IgD-negative memory B cell (primary cell): ENCODE measurements at regions not wholly inside any gene's neighbourhood (a gene's known extent, or its start where the extent isn't known, plus 50 kb on each side); places are given as distances from the start of the nearest gene placed in this dataset.
A peak's percentile ranks its signal among the peaks of the same experiment; 100 is the strongest.

Source experiments
- H3K27ac Mint-ChIP-seq, 3 donors: one replicate each; pipeline ENCODE4 v1.8.0; 2020 to 2022; ENCODE audit warnings: mild to moderate bottlenecking in 3 of 3, mixed read lengths in 3 of 3, moderate library complexity in 1 of 3
- H3K27me3 Mint-ChIP-seq: one replicate; pipeline ENCODE4 v1.8.0; 2021; ENCODE audit warnings: mixed read lengths
- H3K36me3 Mint-ChIP-seq: one replicate; pipeline ENCODE4 v1.8.0; 2020; ENCODE audit warnings: mild to moderate bottlenecking, mixed read lengths
- H3K4me1 Mint-ChIP-seq, 3 donors: one replicate each; pipeline ENCODE4 v1.8.0; 2020 to 2022; ENCODE audit warnings: mixed read lengths in 3 of 3, mild to moderate bottlenecking in 1 of 3
- H3K4me3 Mint-ChIP-seq, 4 donors: one replicate each; pipeline ENCODE4 v1.8.0; 2020 to 2022; ENCODE audit warnings: mild to moderate bottlenecking in 4 of 4, mixed read lengths in 4 of 4, moderate library complexity in 3 of 4
- H3K9me3 Mint-ChIP-seq, 3 donors: one replicate each; pipeline ENCODE4 v1.8.0; 2020 to 2021; ENCODE audit warnings: mixed read lengths in 3 of 3, mild to moderate bottlenecking in 1 of 3

- Mint-ChIP-seq H3K9me3 (no peaks in the 10 kb centered on the region), H3K36me3 (no peaks in the 10 kb centered on the region), H3K27me3 (no peaks in the 10 kb centered on the region), H3K27ac (no peak overlapping the region), H3K4me1 (no peaks in the 10 kb centered on the region), H3K4me3 (no peak overlapping the region)
These were observed 292.0 kb upstream of the SLCO3A1 start for GRCh38 chr15:91561371-91562100.

- H3K9me3 Mint-ChIP-seq = no peaks in the 10 kb centered on the region
- H3K36me3 Mint-ChIP-seq = no peaks in the 10 kb centered on the region
- no peaks in the 10 kb centered on the region for H3K4me1 Mint-ChIP-seq
- no peak overlapping the region for H3K27ac Mint-ChIP-seq
- H3K27me3 Mint-ChIP-seq = no peaks in the 10 kb centered on the region
- no peak overlapping the region for H3K4me3 Mint-ChIP-seq
These were observed 290.8 kb upstream of the SLCO3A1 start for GRCh38 chr15:91562698-91563097.

DNA sequence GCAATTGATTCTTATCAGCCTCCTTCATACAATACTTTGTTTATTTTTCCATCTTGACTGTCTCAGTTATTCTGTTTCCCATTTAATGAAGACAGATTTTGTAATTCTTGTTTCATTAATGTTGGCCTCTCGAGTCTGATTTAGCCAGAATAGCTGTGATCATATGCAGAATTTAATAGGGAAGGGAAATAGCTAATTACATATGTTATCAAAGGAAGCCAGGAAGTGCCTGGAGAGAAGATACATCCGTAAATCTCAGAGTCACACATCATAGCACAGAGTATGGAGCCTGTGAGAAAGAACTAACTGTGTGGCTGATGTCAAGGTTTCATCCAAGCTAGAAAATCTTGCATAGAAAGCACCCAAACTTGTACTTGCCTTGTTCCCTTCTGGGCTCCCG lies 288.9 kb upstream of the SLCO3A1 start:
- Mint-ChIP-seq H3K36me3 (no peaks in the 10 kb centered on the region), H3K4me3 (no peak overlapping the region), H3K27me3 (no peaks in the 10 kb centered on the region), H3K9me3 (no peaks in the 10 kb centered on the region), H3K27ac (no peak overlapping the region), H3K4me1 (no peaks in the 10 kb centered on the region)

- no peak overlapping the region for H3K4me3 Mint-ChIP-seq
- H3K4me1 Mint-ChIP-seq = no peaks in the 10 kb centered on the region
- no peaks in the 10 kb centered on the region for H3K27me3 Mint-ChIP-seq
- no peak overlapping the region for H3K27ac Mint-ChIP-seq
- no peaks in the 10 kb centered on the region for H3K9me3 Mint-ChIP-seq
- no peaks in the 10 kb centered on the region for H3K36me3 Mint-ChIP-seq
These were observed 287.4 kb upstream of the SLCO3A1 start for GRCh38 chr15:91566141-91566540.

GRCh38 chr15:91568036-91568435 lies 285.5 kb upstream of the SLCO3A1 start:
- no peak overlapping the region for H3K4me3 Mint-ChIP-seq
- no peaks in the 10 kb centered on the region for H3K36me3 Mint-ChIP-seq
- peaks cover 0 to 5% (median 0%) of the 10 kb centered on the region in 3 donors for H3K9me3 Mint-ChIP-seq
- no peaks in the 10 kb centered on the region for H3K27me3 Mint-ChIP-seq
- H3K4me1 Mint-ChIP-seq = no peaks in the 10 kb centered on the region
- H3K27ac Mint-ChIP-seq = no peak overlapping the region

DNA sequence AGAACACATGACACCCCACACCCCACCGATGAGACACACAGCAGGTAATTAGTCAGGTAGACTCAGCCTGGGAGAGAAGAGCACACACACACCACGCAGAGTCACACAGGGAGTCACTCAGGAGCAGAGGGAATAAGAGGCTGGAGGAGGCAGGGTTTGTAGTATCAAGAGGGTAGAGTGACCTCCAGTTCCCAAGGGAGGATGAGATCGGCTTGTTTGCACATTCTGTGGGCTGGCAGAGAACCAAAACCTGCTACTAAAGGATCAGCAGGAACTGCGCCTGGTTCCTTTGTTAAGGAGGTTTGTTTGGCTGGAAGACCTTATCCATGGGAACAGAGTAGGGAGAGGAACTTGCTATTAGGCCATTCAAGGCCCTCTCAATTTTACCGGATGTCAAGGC lies 281.4 kb upstream of the SLCO3A1 start:
- Mint-ChIP-seq H3K27me3 (peaks cover 6% of the 10 kb centered on the region), H3K36me3 (no peaks in the 10 kb centered on the region), H3K9me3 (peaks cover 0 to 9% (median 4%) of the 10 kb centered on the region in 3 donors), H3K4me1 (no peaks in the 10 kb centered on the region), H3K27ac (peak overlapping the region in 1 of 3 donors; percentile 48), H3K4me3 (no peak overlapping the region)

DNA sequence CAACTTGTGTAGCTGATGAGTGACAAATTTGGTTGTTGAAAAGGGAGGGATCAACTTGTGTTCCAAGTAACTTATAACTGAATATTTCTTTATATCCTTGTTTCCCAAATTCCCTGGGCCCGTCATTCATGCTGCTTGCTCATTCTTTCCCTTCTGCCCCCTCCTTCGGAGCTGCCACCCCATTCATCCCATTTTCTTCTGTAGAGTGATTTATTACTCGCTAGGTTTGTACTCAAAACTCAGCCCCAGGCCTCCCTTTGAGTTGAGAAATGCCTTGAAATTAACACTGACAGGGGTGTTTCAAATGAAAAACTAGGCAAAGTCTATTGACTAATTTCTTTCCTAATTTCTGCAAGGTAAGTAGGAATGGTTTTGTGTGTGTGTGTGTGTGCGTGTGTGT lies 277.4 kb upstream of the SLCO3A1 start:
- peaks cover 0 to 9% (median 4%) of the 10 kb centered on the region in 3 donors for H3K9me3 Mint-ChIP-seq
- no peak overlapping the region for H3K27ac Mint-ChIP-seq
- no peaks in the 10 kb centered on the region for H3K36me3 Mint-ChIP-seq
- H3K4me3 Mint-ChIP-seq = no peak overlapping the region
- H3K4me1 Mint-ChIP-seq = no peaks in the 10 kb centered on the region
- peaks cover 6% of the 10 kb centered on the region for H3K27me3 Mint-ChIP-seq

DNA sequence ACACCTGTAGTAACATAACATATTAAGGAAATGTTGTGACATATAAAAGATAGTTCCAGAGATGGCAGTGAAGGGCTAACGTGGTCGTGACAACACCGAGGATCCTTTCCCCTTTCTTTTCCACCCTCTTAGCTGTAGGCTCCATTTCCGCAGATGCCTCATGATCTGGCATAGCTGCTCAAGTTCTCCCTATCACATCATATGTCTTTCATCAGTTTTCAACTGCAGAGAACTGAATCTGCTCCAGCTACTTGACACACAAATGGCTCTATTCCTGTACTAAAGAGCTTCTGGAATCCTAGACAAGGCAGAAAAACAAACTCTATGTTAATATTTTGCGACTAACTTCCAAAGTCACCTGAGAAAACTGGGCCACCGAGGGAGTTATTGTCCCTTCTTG lies 275.0 kb upstream of the SLCO3A1 start:
- no peak overlapping the region for H3K27ac Mint-ChIP-seq
- H3K4me3 Mint-ChIP-seq = no peak overlapping the region
- H3K9me3 Mint-ChIP-seq = peaks cover 2 to 4% (median 2%) of the 10 kb centered on the region in 3 donors
- peaks cover 7% of the 10 kb centered on the region for H3K27me3 Mint-ChIP-seq
- H3K36me3 Mint-ChIP-seq = no peaks in the 10 kb centered on the region
- no peaks in the 10 kb centered on the region for H3K4me1 Mint-ChIP-seq

GRCh38 chr15:91584895-91585294 lies 268.6 kb upstream of the SLCO3A1 start:
- Mint-ChIP-seq H3K27ac (no peak overlapping the region), H3K27me3 (peaks cover 2% of the 10 kb centered on the region), H3K9me3 (peaks cover 0 to 4% (median 2%) of the 10 kb centered on the region in 3 donors), H3K4me3 (no peak overlapping the region), H3K36me3 (no peaks in the 10 kb centered on the region), H3K4me1 (no peaks in the 10 kb centered on the region)

- Mint-ChIP-seq H3K27ac (no peak overlapping the region), H3K27me3 (peaks cover 2% of the 10 kb centered on the region), H3K9me3 (peaks cover 0 to 6% (median 4%) of the 10 kb centered on the region in 3 donors), H3K4me1 (no peaks in the 10 kb centered on the region), H3K4me3 (no peak overlapping the region), H3K36me3 (no peaks in the 10 kb centered on the region)
These were observed 266.9 kb upstream of the SLCO3A1 start for GRCh38 chr15:91586560-91586959.

- Mint-ChIP-seq H3K36me3 (no peaks in the 10 kb centered on the region), H3K27me3 (no peaks in the 10 kb centered on the region), H3K27ac (no peak overlapping the region), H3K4me3 (no peak overlapping the region), H3K4me1 (no peaks in the 10 kb centered on the region), H3K9me3 (peaks cover 0 to 4% (median 4%) of the 10 kb centered on the region in 3 donors)
These were observed 264.1 kb upstream of the SLCO3A1 start for GRCh38 chr15:91589360-91589759.

DNA sequence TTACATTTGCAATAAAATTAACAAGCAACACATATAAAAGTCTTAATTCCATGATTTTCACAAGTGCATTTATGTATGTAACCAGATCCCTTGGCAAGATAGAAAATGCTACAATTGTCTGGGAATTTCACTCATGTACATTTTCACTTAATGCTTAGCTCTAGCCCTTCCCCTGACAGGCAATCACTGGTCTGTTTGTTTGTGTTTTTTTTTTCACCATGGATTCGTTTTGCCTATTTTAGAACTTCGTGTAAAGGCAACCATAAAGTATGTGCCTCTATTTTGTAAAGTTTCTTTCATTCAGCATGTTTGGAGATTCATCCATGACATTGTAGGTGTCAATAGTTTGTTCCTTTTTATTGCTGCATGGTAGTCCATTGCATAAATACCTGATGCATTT lies 260.9 kb upstream of the SLCO3A1 start:
- H3K4me3 Mint-ChIP-seq = no peak overlapping the region
- no peaks in the 10 kb centered on the region for H3K4me1 Mint-ChIP-seq
- H3K27me3 Mint-ChIP-seq = peaks cover 3% of the 10 kb centered on the region
- H3K9me3 Mint-ChIP-seq = peaks cover 0 to 4% (median 2%) of the 10 kb centered on the region in 3 donors
- H3K27ac Mint-ChIP-seq = no peak overlapping the region
- H3K36me3 Mint-ChIP-seq = no peaks in the 10 kb centered on the region

GRCh38 chr15:91593067-91593466 lies 260.4 kb upstream of the SLCO3A1 start:
- peaks cover under 1 to 4% (median 2%) of the 10 kb centered on the region in 3 donors for H3K9me3 Mint-ChIP-seq
- H3K27me3 Mint-ChIP-seq = peaks cover 5% of the 10 kb centered on the region
- no peaks in the 10 kb centered on the region for H3K4me1 Mint-ChIP-seq
- no peak overlapping the region for H3K4me3 Mint-ChIP-seq
- H3K36me3 Mint-ChIP-seq = no peaks in the 10 kb centered on the region
- H3K27ac Mint-ChIP-seq = no peak overlapping the region

- Mint-ChIP-seq H3K27me3 (peaks cover 5% of the 10 kb centered on the region), H3K4me1 (no peaks in the 10 kb centered on the region), H3K36me3 (no peaks in the 10 kb centered on the region), H3K27ac (no peak overlapping the region), H3K9me3 (peaks cover 2 to 4% (median 3%) of the 10 kb centered on the region in 3 donors), H3K4me3 (no peak overlapping the region)
These were observed 259.9 kb upstream of the SLCO3A1 start for GRCh38 chr15:91593653-91594052.

DNA sequence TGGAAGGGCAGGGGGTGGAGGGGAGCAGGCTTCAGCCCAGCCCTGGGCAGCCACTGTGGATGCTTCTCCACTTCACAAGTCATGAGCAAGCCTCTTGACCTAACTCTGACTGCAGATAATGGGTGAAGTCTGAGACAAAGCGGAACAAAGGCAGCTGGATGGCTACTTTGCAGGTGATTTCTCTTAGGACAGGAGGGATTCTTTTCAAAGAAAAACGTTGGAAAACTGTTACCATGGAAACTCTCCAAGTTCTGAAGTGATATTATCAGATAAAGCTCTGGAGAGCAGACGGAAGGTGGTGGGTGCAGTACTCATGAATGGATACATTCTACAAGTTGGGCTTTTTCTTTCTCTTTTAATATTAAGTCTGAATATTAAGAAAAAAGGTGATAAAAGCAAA lies 254.2 kb upstream of the SLCO3A1 start:
- Mint-ChIP-seq H3K27ac (no peak overlapping the region), H3K27me3 (peaks cover 5% of the 10 kb centered on the region), H3K4me3 (no peak overlapping the region), H3K4me1 (no peaks in the 10 kb centered on the region), H3K9me3 (peaks cover 0 to 3% (median 0%) of the 10 kb centered on the region in 3 donors), H3K36me3 (no peaks in the 10 kb centered on the region)

DNA sequence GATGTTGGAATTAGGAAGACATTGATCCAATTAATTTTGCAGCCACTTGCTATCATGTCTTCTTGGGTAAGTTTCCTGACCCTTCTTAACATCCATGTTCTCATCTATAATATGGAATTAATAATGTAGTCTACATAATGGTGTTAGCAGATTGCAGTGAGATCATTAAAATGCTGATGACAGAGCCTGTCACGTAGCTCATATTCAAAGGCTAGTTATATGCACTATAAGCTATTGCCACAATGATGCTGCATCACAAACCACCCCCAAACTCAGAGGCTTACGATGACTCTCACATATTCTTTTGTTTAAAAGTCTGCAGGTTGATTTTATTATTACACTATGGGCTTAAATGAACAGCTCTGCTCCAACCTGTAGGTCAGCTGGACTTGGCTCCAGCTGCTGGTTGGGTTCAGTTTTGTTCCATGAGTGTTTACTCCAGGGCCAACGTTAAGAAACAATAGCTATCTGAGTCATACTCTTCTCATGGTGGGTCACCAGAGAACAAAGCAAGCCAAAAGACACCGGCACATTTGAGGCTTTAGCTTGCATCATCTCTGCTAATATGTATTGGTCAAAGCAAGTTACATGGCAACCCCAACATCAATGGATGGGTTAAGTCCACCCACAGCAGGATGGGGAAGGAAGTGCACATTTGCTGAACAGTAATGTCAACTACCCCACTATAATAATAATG lies 250.0 kb upstream of the SLCO3A1 start:
- Mint-ChIP-seq H3K9me3 (peaks cover 0 to 4% (median 4%) of the 10 kb centered on the region in 3 donors), H3K4me3 (no peak overlapping the region), H3K4me1 (no peaks in the 10 kb centered on the region), H3K27me3 (no peaks in the 10 kb centered on the region), H3K36me3 (no peaks in the 10 kb centered on the region), H3K27ac (no peak overlapping the region)
